ENCODE measurements at regions not wholly inside any gene's neighbourhood (a gene's known extent, or its start where the extent isn't known, plus 50 kb on each side); places are given as distances from the start of the nearest gene placed in this dataset.

- Mint-ChIP-seq H3K36me3 (ENCODE audit: low read depth) (no peaks in the 10 kb centered on the region), H3K4me1 (peaks cover 15% of the 10 kb centered on the region), H3K27me3 (ENCODE audit: low read depth, poor library complexity) (no peaks in the 10 kb centered on the region), H3K9me3 (peaks cover 6% of the 10 kb centered on the region), H3K4me3 (no peak overlapping the region), H3K27ac (no peak overlapping the region)
- no peak for TF ChIP-seq CTCF (IDR thresholded peaks at IDR 0.05)
- DNase-seq: no peak
These were observed 307.4 kb upstream of the DDHD1 start for GRCh38 chr14:53460544-53460943.

DNA sequence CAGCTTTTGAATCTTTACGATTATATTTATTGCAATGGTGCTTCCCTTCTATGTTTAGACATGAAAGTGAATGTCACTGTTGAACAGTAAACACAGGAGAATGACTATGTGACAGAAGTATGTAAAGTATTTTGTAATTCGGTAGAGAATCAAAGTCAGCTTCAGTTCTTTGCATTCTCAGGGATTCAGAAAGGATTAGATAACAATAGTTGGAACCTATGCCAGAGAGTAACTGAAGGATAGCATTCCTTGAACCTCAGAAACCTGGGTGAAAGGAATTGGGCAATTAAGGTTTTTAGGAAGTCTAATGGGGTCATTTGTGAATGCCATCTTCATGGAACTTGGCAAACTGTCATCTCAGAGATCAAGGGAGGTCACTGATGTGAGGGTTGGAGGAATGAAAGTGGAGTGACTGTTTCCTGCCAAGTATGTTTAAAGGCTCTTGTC is 305.3 kb upstream of the DDHD1 start:
- H3K27ac Mint-ChIP-seq: no peak overlapping the region
- H3K4me3 Mint-ChIP-seq: no peak overlapping the region
- no peak for TF ChIP-seq CTCF (IDR thresholded peaks at IDR 0.05)
- no peak for DNase-seq
- no peaks in the 10 kb centered on the region for H3K27me3 Mint-ChIP-seq (ENCODE audit: low read depth, poor library complexity)
- no peaks in the 10 kb centered on the region for H3K9me3 Mint-ChIP-seq
- H3K36me3 Mint-ChIP-seq (ENCODE audit: low read depth): no peaks in the 10 kb centered on the region
- peaks cover 15% of the 10 kb centered on the region for H3K4me1 Mint-ChIP-seq

GRCh38 chr14:53456931-53457330 is 303.8 kb upstream of the DDHD1 start:
- DNase-seq: no peak
- Mint-ChIP-seq H3K27me3 (ENCODE audit: low read depth, poor library complexity) (no peaks in the 10 kb centered on the region), H3K4me3 (no peak overlapping the region), H3K36me3 (ENCODE audit: low read depth) (no peaks in the 10 kb centered on the region), H3K27ac (no peak overlapping the region), H3K9me3 (no peaks in the 10 kb centered on the region), H3K4me1 (peaks cover 12% of the 10 kb centered on the region)
- TF ChIP-seq CTCF (IDR thresholded peaks at IDR 0.05): no peak

- no peak for DNase-seq
- peaks cover 32% of the 10 kb centered on the region for H3K4me1 Mint-ChIP-seq
- no peak for TF ChIP-seq CTCF (IDR thresholded peaks at IDR 0.05)
- no peaks in the 10 kb centered on the region for H3K27me3 Mint-ChIP-seq (ENCODE audit: low read depth, poor library complexity)
- no peaks in the 10 kb centered on the region for H3K9me3 Mint-ChIP-seq
- H3K27ac Mint-ChIP-seq: peak overlapping the region; percentile 15
- H3K36me3 Mint-ChIP-seq (ENCODE audit: low read depth): no peaks in the 10 kb centered on the region
- no peak overlapping the region for H3K4me3 Mint-ChIP-seq
These were observed 299.0 kb upstream of the DDHD1 start for GRCh38 chr14:53452005-53452673.

- no peak overlapping the region for H3K4me3 Mint-ChIP-seq
- no peaks in the 10 kb centered on the region for H3K9me3 Mint-ChIP-seq
- no peak for TF ChIP-seq CTCF (IDR thresholded peaks at IDR 0.05)
- H3K27ac Mint-ChIP-seq: no peak overlapping the region
- H3K36me3 Mint-ChIP-seq (ENCODE audit: low read depth): no peaks in the 10 kb centered on the region
- DNase-seq: no peak
- H3K27me3 Mint-ChIP-seq (ENCODE audit: low read depth, poor library complexity): no peaks in the 10 kb centered on the region
- H3K4me1 Mint-ChIP-seq: peaks cover 32% of the 10 kb centered on the region
These were observed 297.7 kb upstream of the DDHD1 start for GRCh38 chr14:53450871-53451270.

DNA sequence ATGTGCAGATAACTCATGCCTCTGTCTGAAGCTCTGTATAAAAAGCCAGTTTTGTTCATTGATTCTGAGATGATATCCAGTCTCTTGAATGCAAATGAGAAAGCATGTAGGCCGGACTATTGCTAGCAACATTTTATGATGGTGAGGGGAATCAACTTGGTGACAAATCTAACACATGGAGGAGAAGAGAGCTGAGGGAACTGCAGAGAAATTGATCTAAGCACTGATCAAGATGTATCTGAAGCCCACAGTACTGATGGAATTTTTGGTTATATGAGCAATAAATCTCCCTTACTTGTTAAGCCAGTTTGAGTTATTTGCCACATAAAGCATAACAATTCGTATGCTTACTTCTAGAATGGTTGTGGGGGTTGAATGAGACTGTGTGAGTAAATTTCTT is 295.6 kb upstream of the DDHD1 start:
- Mint-ChIP-seq H3K4me3 (no peak overlapping the region), H3K9me3 (no peaks in the 10 kb centered on the region), H3K27me3 (ENCODE audit: low read depth, poor library complexity) (peaks cover 5% of the 10 kb centered on the region), H3K4me1 (peaks cover 32% of the 10 kb centered on the region), H3K36me3 (ENCODE audit: low read depth) (no peaks in the 10 kb centered on the region), H3K27ac (no peak overlapping the region)
- DNase-seq: no peak
- TF ChIP-seq CTCF (IDR thresholded peaks at IDR 0.05): no peak
